Stimulated activated CD4-positive, alpha-beta T cell treated with anti-CD3 and anti-CD28 coated beads, Interleukin-12 subunit alpha, Interleukin-12 subunit beta, amount 100 ng/mL, for 4 hours (primary cell): ENCODE measurements at regions not wholly inside any gene's neighbourhood (a gene's known extent, or its start where the extent isn't known, plus 50 kb on each side); places are given as distances from the start of the nearest gene placed in this dataset.

ENCODE experiments used
- DNase-seq: peaks from one replicate; pipeline ENCODE4 v3.0.0-alpha.2; 2020

GRCh38 chr15:94001255-94001801 is 230.0 kb upstream of the MCTP2 start:
- DNase-seq, result no peak

GRCh38 chr15:94000606-94001005 is 230.8 kb upstream of the MCTP2 start:
- DNase-seq, result no peak

- no peak for DNase-seq
Observed at GRCh38 chr15:93997071-93997658, 234.2 kb upstream of the MCTP2 start.

GRCh38 chr15:93989440-93989998 is 241.8 kb upstream of the MCTP2 start:
- no peak for DNase-seq

GRCh38 chr15:93987068-93987467 is 244.3 kb upstream of the MCTP2 start:
- no peak for DNase-seq

- DNase-seq, result no peak
Observed at GRCh38 chr15:93986400-93986984, 244.9 kb upstream of the MCTP2 start.

GRCh38 chr15:93985925-93986324 is 245.4 kb upstream of the MCTP2 start:
- no peak for DNase-seq

- no peak for DNase-seq
Observed at GRCh38 chr15:93985176-93985575, 246.2 kb upstream of the MCTP2 start.

- DNase-seq, result no peak
Observed at GRCh38 chr15:93983526-93983925, 247.8 kb upstream of the MCTP2 start.

GRCh38 chr15:93982226-93982727 is 249.1 kb upstream of the MCTP2 start:
- no peak for DNase-seq

- no peak for DNase-seq
Observed at GRCh38 chr15:93981706-93982105, 249.7 kb upstream of the MCTP2 start.

GRCh38 chr15:93980261-93980911 is 251.0 kb upstream of the MCTP2 start:
- no peak for DNase-seq

- DNase-seq, result no peak
Observed at GRCh38 chr15:93974804-93975481, 256.4 kb upstream of the MCTP2 start.

GRCh38 chr15:93973287-93973686 is 258.1 kb upstream of the MCTP2 start:
- DNase-seq, result no peak

GRCh38 chr15:93968773-93969172 is 262.6 kb upstream of the MCTP2 start:
- no peak for DNase-seq

- no peak for DNase-seq
Observed at GRCh38 chr15:93965304-93965908, 266.0 kb upstream of the MCTP2 start.

GRCh38 chr15:93954985-93955571 is 276.3 kb upstream of the MCTP2 start:
- DNase-seq, result no peak

GRCh38 chr15:93948726-93949125 is 282.6 kb upstream of the MCTP2 start:
- no peak for DNase-seq

- no peak for DNase-seq
Observed at GRCh38 chr15:93943586-93943985, 287.8 kb upstream of the MCTP2 start.

GRCh38 chr15:93942269-93942694 is 289.1 kb upstream of the MCTP2 start:
- DNase-seq, result no peak

GRCh38 chr15:93941697-93942096 is 289.7 kb upstream of the MCTP2 start:
- no peak for DNase-seq

- no peak for DNase-seq
Observed at GRCh38 chr15:93940226-93940625, 291.1 kb upstream of the MCTP2 start.
